NB4 (cell line): ENCODE measurements at regions not wholly inside any gene's neighbourhood (a gene's known extent, or its start where the extent isn't known, plus 50 kb on each side); places are given as distances from the start of the nearest gene placed in this dataset.
"Not testable (repeated sequence)": the region's sequence is repeated elsewhere in the genome, so short reads cannot be mapped to it uniquely, and the experiment has no call there.

Experiments
- DNase-seq: peaks from one replicate; pipeline ENCODE4 v3.0.0; 2010; ENCODE audit warnings: low read depth
- H3K4me3 ChIP-seq: one replicate; pipeline ENCODE4 v1.5.1; 2011; ENCODE audit warnings: mild to moderate bottlenecking, low read depth, low read length, moderate library complexity
- MYC ChIP-seq: IDR thresholded peaks from 2 replicates; pipeline ENCODE4 v1.6.1; 2011; ENCODE audit warnings: low read depth, low read length
- POLR2A ChIP-seq: IDR thresholded peaks from 2 replicates; pipeline ENCODE4 v1.6.1; 2011; ENCODE audit warnings: mild to moderate bottlenecking; ENCODE audit not compliant: insufficient read length; ENCODE audit errors: extremely low read depth
- TF ChIP-seq, protein P1 (sequence below): IDR thresholded peaks from one replicate; pipeline ENCODE4 v1.5.1; 2012; ENCODE audit warnings: low read depth, low read length
- TF ChIP-seq, protein P2 (sequence below): IDR thresholded peaks from 2 replicates; pipeline ENCODE4 v1.6.1; 2011; ENCODE audit warnings: low read depth, low read length

DNA sequence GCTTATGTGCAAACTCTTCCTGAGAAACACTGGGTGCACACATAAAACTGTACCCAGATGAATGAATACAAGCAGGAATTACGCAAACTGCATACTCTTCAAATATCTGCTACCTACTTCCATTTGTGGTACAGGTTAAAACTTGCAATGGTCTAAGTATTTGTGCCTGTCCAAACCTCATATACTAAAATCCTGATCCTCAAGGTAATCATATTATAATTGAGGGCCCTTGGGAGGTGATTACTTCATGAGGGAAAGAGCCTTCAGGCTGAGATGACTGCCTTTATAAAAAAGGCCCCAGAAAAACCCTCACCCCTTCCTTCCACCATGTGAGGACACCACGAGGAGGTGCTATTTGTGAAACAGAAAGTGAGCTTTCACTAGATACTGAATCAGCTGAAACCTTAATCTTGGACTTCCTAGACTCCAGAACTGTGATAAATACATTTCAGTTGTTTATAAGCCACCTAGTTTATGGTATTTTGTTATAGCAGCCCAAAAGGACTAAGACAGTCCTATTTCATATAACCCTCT is 1977.2 kb downstream of the PCDH7 start:
- DNase-seq, result no peak
- TF ChIP-seq, protein P1, sequence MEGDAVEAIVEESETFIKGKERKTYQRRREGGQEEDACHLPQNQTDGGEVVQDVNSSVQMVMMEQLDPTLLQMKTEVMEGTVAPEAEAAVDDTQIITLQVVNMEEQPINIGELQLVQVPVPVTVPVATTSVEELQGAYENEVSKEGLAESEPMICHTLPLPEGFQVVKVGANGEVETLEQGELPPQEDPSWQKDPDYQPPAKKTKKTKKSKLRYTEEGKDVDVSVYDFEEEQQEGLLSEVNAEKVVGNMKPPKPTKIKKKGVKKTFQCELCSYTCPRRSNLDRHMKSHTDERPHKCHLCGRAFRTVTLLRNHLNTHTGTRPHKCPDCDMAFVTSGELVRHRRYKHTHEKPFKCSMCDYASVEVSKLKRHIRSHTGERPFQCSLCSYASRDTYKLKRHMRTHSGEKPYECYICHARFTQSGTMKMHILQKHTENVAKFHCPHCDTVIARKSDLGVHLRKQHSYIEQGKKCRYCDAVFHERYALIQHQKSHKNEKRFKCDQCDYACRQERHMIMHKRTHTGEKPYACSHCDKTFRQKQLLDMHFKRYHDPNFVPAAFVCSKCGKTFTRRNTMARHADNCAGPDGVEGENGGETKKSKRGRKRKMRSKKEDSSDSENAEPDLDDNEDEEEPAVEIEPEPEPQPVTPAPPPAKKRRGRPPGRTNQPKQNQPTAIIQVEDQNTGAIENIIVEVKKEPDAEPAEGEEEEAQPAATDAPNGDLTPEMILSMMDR, result no peak
- TF ChIP-seq MYC (no peak), POLR2A (no peak)
- TF ChIP-seq, protein P2, sequence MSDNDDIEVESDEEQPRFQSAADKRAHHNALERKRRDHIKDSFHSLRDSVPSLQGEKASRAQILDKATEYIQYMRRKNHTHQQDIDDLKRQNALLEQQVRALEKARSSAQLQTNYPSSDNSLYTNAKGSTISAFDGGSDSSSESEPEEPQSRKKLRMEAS, result no peak
- no peak overlapping the region for H3K4me3 ChIP-seq

DNA sequence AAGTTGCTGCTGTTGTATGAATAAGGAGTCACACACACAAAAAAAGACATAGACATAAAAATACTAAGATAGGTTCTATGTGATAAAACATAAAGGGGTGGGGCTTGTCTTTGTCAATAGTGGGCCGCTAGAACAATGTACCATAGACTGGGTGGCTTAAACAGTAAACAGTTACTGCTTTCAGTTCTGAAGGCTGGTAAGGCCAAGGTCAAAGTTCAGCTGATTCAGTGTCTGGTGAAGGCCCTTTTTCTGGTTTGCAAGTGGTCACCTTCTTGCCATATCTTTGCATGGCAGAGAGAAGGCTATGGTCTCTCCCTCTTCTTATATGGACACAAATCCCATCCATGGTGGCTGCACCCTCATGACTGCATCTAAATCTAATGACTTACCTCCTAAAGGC is 1980.7 kb downstream of the PCDH7 start:
- H3K4me3 ChIP-seq, result no peak overlapping the region
- no peak for DNase-seq
- TF ChIP-seq MYC, result no peak
- TF ChIP-seq POLR2A, result no peak
- TF ChIP-seq, protein P2, result no peak
- TF ChIP-seq, protein P1, result no peak

DNA sequence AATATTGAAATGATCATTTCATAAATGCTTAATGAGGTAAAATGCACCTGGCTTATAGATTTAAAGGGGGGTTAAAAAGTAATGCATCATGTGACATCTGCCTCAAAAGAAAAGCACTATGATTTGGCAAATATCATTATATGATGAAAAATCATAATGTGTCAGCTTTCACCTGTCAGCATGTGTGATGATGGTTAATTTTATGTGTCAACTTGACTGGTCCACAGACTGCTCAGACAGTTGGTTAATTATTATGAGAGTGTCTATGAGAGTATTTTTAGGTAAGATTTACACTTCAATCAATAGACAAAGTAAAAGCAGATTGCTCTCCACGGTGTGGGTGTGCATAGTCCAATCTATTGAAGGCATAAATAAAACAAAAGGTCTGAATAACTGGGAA is 1986.7 kb downstream of the PCDH7 start:
- TF ChIP-seq, protein P2, result no peak
- TF ChIP-seq POLR2A (no peak), MYC (no peak)
- TF ChIP-seq, protein P1, result no peak
- no peak for DNase-seq
- no peak overlapping the region for H3K4me3 ChIP-seq

DNA sequence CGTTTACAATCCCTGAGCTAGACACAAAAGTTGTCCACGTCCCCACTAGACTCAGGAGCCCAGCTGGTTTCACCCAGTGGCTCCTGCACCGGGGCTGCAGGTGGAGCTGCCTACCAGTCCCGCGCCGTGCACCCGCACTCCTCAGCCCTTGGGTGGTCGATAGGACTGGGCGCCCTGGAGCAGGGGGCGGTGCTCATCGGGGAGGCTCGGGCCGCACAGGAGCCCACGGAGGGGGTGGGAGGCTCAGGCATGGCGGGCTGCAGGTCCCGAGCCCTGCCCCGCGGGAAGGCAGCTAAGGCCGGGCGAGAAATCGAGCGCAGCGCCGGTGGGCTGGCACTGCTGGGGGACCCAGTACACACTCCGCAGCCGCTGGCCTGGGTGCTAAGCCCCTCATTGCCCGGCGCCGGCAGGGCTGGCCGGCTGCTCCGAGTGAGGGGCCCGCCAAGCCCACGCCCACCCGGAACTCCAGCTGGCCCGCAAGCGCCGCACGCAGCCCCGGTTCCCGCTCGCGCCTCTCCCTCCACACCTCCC is 1996.0 kb downstream of the PCDH7 start:
- DNase-seq, H3K4me3 ChIP-seq: not testable (repeated sequence)

DNA sequence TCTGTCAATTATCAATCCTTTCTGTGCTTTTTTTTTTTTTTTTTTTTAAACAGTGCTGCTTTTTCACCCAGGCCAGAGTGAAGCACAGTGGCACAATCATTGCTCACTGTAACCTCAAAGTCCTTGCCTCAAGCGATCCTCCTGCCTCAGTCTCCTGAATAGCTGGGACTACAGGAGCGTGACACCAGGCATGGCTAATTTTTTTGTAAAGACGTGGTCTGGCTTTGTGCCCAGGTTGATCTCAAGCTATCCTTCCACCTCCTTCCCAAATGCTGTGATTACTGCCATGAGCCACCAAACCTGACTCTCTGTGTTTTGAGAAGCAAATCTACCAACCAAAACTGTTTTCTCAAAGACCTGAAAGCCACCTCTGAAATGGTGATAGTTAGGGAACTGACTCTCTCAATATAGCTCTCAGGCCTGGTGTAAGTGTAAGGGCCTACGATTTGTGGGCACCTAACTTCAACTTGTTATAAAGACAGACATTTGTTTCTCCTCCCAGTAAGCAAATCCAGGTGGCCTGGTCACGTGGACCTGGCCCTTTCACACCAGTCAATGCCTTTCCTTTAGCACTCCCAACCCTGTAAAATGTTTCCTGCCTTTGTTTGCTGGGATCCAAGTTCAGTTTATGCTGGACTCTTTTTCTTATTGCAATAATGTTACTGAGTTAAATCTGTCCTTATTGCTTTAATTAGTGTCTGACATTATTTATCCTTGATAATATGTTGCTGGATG is 2015.9 kb downstream of the PCDH7 start:
- TF ChIP-seq MYC (no peak), POLR2A (no peak)
- TF ChIP-seq, protein P2, result no peak
- TF ChIP-seq, protein P1, result no peak
- no peak for DNase-seq
- no peak overlapping the region for H3K4me3 ChIP-seq

DNA sequence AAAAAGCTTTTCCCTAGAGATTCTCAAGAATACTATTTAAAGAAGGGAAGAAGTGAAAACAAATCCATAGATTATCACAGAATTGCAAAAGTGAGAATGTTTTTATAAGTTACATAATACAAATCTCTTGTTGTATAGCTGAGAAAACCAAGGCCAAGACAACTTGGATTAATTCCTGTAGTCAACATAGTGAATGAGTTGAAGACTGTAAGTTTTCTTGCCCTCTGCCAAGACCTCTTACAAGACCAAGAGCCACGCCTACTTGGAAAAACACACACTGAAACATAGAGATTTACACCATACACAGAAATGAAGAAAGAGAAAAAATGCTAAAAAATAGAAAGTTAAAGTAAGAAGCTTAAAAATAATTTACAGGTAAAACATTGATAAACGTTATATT is 2024.0 kb downstream of the PCDH7 start:
- no peak overlapping the region for H3K4me3 ChIP-seq
- DNase-seq, result no peak
- TF ChIP-seq, protein P1, result no peak
- TF ChIP-seq POLR2A (no peak), MYC (no peak)
- TF ChIP-seq, protein P2, result no peak
